GM18907 (cell line): ENCODE measurements at regions not wholly inside any gene's neighbourhood (a gene's known extent, or its start where the extent isn't known, plus 50 kb on each side); places are given as distances from the start of the nearest gene placed in this dataset.

Source experiments
- ATAC-seq: cut with Tn5 transposase; IDR thresholded peaks from one replicate; pipeline ENCODE4 v1.9.1; 2021; ENCODE audit warnings: mild to moderate bottlenecking, moderate library complexity; ENCODE audit not compliant: unreplicated experiment

DNA sequence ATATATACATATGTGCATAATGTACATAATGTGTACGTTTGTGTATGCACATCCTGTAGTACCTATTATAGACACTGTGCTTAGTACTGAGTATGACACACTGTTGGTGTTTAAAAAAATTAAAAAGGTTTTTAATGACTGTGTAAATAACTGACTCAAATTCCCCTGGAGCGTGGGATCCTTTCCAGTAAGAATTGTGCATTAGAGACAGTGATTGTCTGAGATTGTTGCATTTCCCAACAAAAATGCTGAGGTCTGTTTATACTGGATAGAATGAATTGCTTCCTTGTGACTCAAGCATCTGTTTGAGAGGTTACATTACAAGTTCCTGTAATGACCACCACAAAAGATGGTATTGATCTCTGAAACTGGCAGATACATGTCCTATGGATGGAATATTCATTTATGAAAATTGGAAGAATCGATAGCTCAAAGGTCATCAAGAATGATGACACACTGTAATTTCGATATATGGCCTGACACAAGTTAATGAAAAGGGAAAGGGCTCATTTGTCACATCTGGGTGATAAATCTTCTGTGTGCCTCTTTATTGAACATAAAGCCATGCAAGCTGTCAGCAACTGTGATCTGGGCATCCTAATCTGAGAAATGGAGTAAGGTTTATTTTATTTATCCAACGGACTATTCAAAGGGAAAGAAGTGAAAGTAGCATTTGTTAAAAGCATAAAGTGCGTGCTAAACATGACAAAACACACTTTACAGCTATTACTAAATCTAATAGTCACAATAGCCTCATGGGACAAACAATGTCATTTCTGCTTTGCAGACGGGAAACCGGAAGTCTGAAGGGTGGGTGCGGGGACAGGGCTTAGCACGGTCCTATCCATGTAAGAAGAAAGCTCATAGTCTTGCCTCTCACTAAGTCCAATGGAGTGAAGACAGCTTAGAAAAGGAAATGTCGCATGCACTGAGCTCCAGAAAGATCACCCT lies 228.8 kb downstream of the CDH11 start:
- no peak for ATAC-seq

GRCh38 chr16:64889446-64889845 lies 232.4 kb downstream of the CDH11 start:
- ATAC-seq: no peak

DNA sequence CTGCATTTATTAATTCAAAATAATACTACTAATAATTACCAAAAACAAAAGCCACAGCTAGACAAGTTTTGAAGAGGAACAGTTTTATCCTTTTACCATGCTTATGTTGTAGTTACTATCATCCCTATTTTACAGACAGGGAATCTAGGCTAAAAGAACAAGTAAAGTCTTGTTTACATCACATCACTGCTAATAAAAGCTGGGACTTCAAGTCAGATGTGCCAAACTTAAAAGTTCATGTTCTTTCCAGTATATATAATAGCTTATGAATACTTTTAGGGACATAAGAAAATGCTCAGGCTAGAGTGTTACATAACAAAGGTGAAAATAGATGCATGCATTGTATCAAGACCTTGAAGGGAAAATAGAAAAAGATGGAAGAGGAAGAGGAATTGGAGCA lies 234.2 kb downstream of the CDH11 start:
- no peak for ATAC-seq

DNA sequence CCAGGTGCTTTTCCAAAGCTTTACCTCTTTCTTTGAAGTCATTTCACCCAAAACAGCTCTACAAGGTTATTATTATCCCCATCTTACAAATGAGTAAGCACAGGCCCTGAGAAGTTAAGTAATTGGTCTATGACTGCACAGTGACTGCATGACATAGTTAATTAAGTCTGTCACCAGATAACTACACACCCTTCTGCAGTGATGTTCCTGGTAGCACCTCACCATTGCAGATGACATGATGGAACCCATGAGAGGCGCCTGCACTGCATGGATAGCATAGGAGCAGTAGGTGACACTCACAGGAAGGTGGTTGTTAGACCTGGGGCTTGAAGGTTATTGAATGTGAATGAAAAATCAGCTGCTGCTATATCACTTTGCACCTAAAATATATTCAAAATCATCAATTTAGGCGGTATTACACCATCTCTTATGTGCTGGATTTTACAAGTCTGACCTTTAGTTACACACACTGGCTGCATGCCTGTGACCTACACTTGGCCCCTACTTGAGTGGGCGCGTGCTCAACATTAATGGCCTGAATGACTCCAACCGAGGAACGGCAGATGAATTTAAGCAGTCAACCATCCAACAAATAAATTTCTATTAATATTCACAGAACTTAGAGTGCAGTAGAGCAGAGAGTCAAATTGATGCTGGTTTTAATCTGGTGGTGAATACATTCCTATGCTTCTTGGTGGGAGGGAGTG lies 239.6 kb downstream of the CDH11 start:
- ATAC-seq: no peak

GRCh38 chr16:64880994-64881393 lies 240.9 kb downstream of the CDH11 start:
- no peak for ATAC-seq

DNA sequence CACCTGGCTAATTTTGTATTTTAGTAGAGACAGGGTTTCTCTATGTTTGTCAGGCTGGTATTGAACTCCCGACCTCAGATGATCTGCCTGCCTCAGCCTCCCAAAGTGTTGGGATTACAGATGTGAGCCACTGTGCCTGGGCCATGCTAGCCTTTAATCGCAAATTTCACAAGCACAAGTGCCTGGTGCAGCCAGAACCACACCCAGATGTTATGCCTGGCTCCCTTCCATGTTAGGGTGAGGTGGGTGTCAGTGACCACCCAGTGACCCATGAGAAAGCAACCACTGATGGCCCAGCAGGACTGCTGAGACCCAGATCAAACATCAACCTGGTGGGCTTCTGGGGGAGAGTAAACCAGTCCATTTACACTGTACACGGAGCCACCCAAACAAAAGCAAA lies 241.9 kb downstream of the CDH11 start:
- no peak for ATAC-seq

- no peak for ATAC-seq
Measured at GRCh38 chr16:64878940-64879339, 242.9 kb downstream of the CDH11 start.

DNA sequence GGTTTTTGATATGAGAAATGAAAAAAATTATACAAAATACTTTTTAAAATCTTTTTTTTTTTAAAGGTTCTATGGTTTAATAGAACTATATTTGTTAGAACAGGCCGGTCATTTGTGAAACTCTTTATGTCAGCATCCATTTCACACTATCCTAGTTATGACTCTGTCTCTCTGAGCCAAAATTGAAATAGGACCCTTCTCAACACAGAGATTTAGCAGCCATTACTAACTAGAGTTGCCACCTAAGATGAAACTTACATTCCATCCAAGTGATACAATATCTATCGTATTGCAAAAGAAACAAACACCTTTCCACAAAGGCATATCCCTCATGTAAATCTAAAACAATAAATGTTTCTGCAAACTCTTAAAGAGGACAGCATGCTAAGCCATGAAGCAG lies 249.8 kb downstream of the CDH11 start:
- no peak for ATAC-seq

GRCh38 chr16:64870859-64871258 lies 251.0 kb downstream of the CDH11 start:
- no peak for ATAC-seq

GRCh38 chr16:64869781-64870180 lies 252.1 kb downstream of the CDH11 start:
- no peak for ATAC-seq

- no peak for ATAC-seq
Measured at GRCh38 chr16:64866021-64866420, 255.8 kb downstream of the CDH11 start.

DNA sequence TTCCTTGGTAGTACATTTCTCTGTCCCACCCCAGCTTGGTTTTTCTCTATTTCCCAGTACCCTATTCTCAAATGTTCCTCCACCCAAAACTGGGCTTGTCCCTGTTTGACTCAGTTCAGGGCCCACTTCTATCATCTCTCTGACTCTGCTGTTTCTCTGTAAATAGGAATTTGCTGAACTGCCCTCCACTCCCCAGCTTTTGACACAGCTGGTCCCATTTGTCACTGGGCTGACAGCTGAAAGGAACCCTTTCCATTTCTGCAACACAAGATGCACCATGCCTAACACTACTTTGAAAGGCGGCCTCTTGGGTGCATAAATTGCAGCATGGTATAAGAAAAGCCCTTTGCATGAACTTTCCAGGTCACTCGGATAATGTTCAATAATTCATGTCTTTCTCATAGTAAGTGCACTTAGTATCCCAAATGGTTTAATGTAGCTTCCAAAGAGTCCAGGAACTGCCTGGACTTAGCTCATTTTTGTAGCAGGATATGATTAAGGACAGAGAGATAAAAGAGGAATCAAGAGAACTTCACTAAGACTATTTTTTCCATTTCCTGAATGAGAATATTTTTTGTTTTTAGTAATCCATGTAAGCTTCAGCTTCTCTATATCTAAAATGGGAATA lies 256.7 kb downstream of the CDH11 start:
- no peak for ATAC-seq

DNA sequence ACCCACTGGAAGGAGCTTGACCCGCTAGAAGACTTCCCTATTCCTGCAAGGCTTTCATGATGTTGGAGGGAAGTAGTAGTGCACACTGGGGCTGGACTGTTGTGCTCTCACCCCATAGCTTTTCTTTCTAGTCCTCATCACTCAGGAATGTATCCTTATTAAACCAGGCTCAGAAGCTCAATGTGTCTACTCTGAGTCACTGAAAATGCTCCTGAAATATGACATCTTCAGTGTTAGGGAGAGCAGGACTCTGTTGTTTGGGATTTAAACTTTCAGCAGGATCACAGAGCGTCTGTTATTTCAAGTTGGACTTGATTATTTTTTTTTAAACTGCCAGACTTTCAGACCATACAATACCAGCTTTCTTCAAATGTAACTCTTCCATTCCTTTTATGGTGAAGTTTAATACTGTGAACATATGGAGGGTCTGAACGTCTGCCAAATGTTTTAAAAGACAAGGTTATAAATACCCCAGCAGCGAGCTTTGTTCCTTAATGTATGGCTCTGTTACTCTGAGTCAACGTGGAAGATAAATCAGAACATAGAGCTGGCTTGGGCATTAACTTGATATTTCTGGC lies 257.5 kb downstream of the CDH11 start:
- ATAC-seq: no peak

DNA sequence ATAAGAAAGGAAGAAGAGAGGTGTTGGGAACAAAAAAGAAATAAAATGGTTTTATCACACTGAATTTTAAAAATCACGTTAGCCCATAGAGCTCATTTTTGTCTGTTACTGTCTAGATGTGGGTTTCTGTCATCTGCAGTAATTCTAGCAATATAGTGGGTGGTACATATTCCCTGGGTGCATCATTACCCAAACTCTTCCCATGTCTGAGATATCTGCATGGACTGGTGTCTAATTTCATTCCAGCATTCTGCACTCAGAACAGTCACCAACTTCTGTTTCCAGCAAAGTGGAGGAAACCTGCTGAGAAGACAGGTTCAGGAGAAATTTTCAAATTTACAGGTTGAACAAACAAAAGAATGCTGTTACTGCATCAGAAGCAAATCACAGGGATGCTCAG lies 263.8 kb downstream of the CDH11 start:
- no peak for ATAC-seq

DNA sequence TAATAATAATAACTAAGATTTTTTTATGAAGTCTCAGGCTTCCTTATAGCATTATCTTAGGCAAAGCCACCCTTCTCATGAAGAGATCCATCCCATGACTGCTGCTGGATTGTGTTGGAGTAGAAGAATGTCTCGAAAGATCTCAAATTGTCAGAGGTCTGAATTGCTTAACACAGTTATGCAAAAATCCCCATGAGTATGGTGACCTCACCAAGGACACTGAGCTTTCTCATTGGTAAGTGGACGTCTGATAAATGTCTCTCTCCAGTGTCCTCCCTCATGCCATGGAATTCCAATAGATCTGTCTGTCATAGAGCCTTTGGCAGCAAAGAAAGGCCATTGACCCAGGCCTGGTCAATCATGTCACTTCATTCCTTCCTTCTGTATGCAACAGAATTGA lies 264.5 kb downstream of the CDH11 start:
- no peak for ATAC-seq

DNA sequence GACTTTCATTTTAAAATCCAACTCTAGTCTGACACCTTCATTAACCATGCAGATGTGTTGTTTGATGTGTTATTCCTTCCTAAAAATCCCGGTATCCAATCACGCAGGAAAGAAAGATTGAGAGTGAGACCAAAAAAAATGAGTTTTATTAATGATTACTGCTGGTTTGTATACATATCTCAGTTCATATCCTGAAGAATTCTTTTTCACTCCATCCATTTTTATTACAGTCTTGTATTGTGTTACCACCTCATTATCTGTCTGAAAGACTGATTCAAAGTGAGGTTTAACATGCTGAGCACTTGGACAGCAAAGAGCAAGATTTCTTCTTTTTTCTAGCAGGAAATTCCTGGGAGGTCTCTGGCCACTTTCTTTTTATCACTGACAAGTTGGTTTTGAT lies 268.3 kb downstream of the CDH11 start:
- ATAC-seq: no peak

- no peak for ATAC-seq
Measured at GRCh38 chr16:64846966-64847365, 274.9 kb downstream of the CDH11 start.

DNA sequence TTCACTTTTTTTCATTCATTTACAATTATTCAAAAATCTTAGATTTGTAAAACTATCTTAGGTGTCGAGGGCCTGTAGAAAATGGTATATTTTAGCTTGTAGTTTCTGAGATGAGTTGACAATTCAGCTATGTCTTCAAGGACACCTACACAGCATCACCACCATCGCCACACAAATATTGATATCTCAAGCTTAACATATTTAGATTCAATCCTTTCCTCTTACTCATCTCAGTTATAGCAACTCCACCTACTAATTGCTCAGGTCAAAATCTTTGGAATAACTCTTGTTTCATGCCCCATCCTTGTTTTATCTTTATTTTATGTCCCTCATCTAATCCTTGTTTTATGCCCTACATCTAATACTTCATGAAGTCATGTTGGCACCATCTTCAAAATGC lies 276.8 kb downstream of the CDH11 start:
- ATAC-seq: no peak

DNA sequence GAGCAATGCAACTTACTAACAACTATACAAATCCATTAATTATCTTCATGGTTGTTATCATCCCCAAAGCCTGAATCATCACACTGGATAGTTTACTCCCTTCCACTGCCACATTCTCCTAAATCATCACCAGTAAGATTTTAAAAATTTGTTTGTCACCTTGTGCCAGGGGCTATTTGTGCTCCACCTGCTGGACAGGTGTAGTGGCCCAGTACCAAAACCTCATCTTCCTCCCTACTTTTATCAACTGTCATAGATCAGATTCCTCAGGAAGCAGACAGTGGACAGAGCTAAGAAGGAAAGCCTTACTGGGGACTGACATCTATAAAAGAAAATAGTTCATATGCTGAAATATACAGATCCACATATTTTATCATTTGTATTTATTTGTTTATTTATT lies 280.4 kb downstream of the CDH11 start:
- ATAC-seq: no peak

GRCh38 chr16:64841071-64841470 lies 280.8 kb downstream of the CDH11 start:
- ATAC-seq: no peak

- no peak for ATAC-seq
Measured at GRCh38 chr16:64830653-64831052, 291.2 kb downstream of the CDH11 start.
